Bronchial epithelial cell (primary cell): ENCODE measurements at regions not wholly inside any gene's neighbourhood (a gene's known extent, or its start where the extent isn't known, plus 50 kb on each side); places are given as distances from the start of the nearest gene placed in this dataset.

Experiments used
- DNase-seq: peaks from one replicate; pipeline ENCODE4 v3.0.0-alpha.2; 2010; ENCODE audit warnings: low read depth
- FAIRE-seq: peaks from 2 replicates; lab custom pipeline; 2011; peaks lifted over from hg19 to GRCh38; lab: Jason Lieb, UNC
- H3K27me3 ChIP-seq: 2 replicates; pipeline ENCODE4 v1.5.1; 2011; ENCODE audit warnings: low read length; ENCODE audit not compliant: control insufficient read depth, insufficient read depth
- H3K36me3 ChIP-seq: 2 replicates; pipeline ENCODE4 v1.5.1; 2011; ENCODE audit warnings: low read length; ENCODE audit not compliant: control insufficient read depth, insufficient read depth
- H3K4me3 ChIP-seq: 2 replicates; pipeline ENCODE4 v1.5.1; 2011; ENCODE audit warnings: mild to moderate bottlenecking, low read depth, low read length, control low read depth
- CTCF ChIP-seq: IDR thresholded peaks from 2 replicates; pipeline ENCODE4 v1.5.1; 2011; ENCODE audit warnings: mild to moderate bottlenecking, moderate library complexity, low read length, control low read depth, inconsistent platforms; ENCODE audit not compliant: insufficient read depth, severe bottlenecking

GRCh38 chr13:22665506-22665905 lies 515.3 kb upstream of the SGCG start:
- FAIRE-seq (no peak), DNase-seq (peak; percentile 14)
- H3K4me3 ChIP-seq, result no peak overlapping the region
- TF ChIP-seq CTCF, result no peak
- no peaks in the 10 kb centered on the region for H3K27me3 ChIP-seq
- H3K36me3 ChIP-seq, result no peaks in the 10 kb centered on the region

- no peak for FAIRE-seq
- no peak for DNase-seq
- Histone ChIP-seq H3K27me3 (no peaks in the 10 kb centered on the region), H3K4me3 (no peak overlapping the region), H3K36me3 (no peaks in the 10 kb centered on the region)
- no peak for TF ChIP-seq CTCF
Measured at GRCh38 chr13:22690756-22691155, 490.0 kb upstream of the SGCG start.

GRCh38 chr13:22693691-22694090 lies 487.1 kb upstream of the SGCG start:
- Histone ChIP-seq H3K36me3 (no peaks in the 10 kb centered on the region), H3K4me3 (no peak overlapping the region), H3K27me3 (no peaks in the 10 kb centered on the region)
- no peak for TF ChIP-seq CTCF
- FAIRE-seq (no peak), DNase-seq (no peak)

GRCh38 chr13:22696433-22696832 lies 484.3 kb upstream of the SGCG start:
- no peak for DNase-seq
- FAIRE-seq, result no peak
- H3K4me3 ChIP-seq, result no peak overlapping the region
- no peaks in the 10 kb centered on the region for H3K36me3 ChIP-seq
- TF ChIP-seq CTCF, result no peak
- H3K27me3 ChIP-seq, result no peaks in the 10 kb centered on the region

GRCh38 chr13:22698467-22698866 lies 482.3 kb upstream of the SGCG start:
- Histone ChIP-seq H3K4me3 (no peak overlapping the region), H3K27me3 (no peaks in the 10 kb centered on the region), H3K36me3 (no peaks in the 10 kb centered on the region)
- no peak for DNase-seq
- no peak for TF ChIP-seq CTCF
- FAIRE-seq, result no peak

GRCh38 chr13:22700246-22700887 lies 480.4 kb upstream of the SGCG start:
- FAIRE-seq (no peak), DNase-seq (no peak)
- H3K27me3 ChIP-seq, result no peaks in the 10 kb centered on the region
- no peak overlapping the region for H3K4me3 ChIP-seq
- TF ChIP-seq CTCF, result no peak
- H3K36me3 ChIP-seq, result no peaks in the 10 kb centered on the region
